ENCODE measurements at regions not wholly inside any gene's neighbourhood (a gene's known extent, or its start where the extent isn't known, plus 50 kb on each side); places are given as distances from the start of the nearest gene placed in this dataset.

- Histone ChIP-seq H3K56ac (ENCODE audit: extremely low read depth, insufficient read depth, low read length) (no peak overlapping the region), H3K36me3 (ENCODE audit: control insufficient read depth, insufficient read depth, low read length) (no peaks in the 10 kb centered on the region), H3K4me2 (ENCODE audit: low read depth, low read length) (no peak overlapping the region), H2BK5ac (ENCODE audit: low read depth, low read length, poor library complexity, severe bottlenecking) (no peak overlapping the region), H3K4me3 (ENCODE audit: insufficient read depth, low read depth, low read length) (no peak overlapping the region), H3K79me1 (ENCODE audit: low read depth in 1 of 2, low read length in 2 of 2) (no peaks in the 10 kb centered on the region), H4K91ac (ENCODE audit: insufficient read depth, low read depth, low read length) (no peak overlapping the region), H4K8ac (ENCODE audit: low read depth in 2 of 2, low read length in 2 of 2) (no peak overlapping the region), H3K4ac (ENCODE audit: low read depth, low read length) (no peak overlapping the region), H2BK15ac (ENCODE audit: low read depth, low read length) (no peak overlapping the region), H4K5ac (ENCODE audit: low read depth, low read length) (no peak overlapping the region), H3K14ac (replicated peaks; ENCODE audit: low read depth, low read length) (no peak overlapping the region), H2BK120ac (ENCODE audit: low read depth, low read length) (no peak overlapping the region), H3K9ac (ENCODE audit: low read depth, low read length) (no peak overlapping the region), H3K9me1 (ENCODE audit: insufficient read depth, low read length) (no peaks in the 10 kb centered on the region), H3K27ac (ENCODE audit: insufficient read depth, low read length) (no peak overlapping the region), H3K4me1 (ENCODE audit: control insufficient read depth, insufficient read depth, low read length) (no peaks in the 10 kb centered on the region), H3K9me3 (ENCODE audit: control insufficient read depth, insufficient read depth, low read length) (no peaks in the 10 kb centered on the region), H2AK5ac (ENCODE audit: low read depth, low read length) (no peak overlapping the region), H3K23ac (ENCODE audit: low read depth, low read length) (no peak overlapping the region), H2AK9ac (replicated peaks; ENCODE audit: low read depth, low read length, poor library complexity) (no peak overlapping the region), H3K18ac (ENCODE audit: low read depth, low read length) (no peak overlapping the region), H3K27me3 (ENCODE audit: control insufficient read depth, insufficient read depth, low read length) (no peaks in the 10 kb centered on the region), H4K20me1 (ENCODE audit: insufficient read depth, low read length) (no peaks in the 10 kb centered on the region), H2AFZ (replicated peaks; ENCODE audit: low read length, poor library complexity) (no peak overlapping the region), H2BK20ac (ENCODE audit: low read depth, low read length) (no peak overlapping the region)
- POLR2A ChIA-PET (ENCODE audit: unreplicated experiment), result no interaction called here
- ATAC-seq (ENCODE audit: low read depth), result no peak
- no peak for DNase-seq
- BruUV-seq (replicated peaks), result no TSS peak
- in situ Hi-C loops (cut with MboI; ENCODE audit: low sequenced_read_pairs) (no loop called here), dilution Hi-C loops (cut with HindIII; ENCODE audit: low sequenced_read_pairs, unreplicated experiment) (no loop called here), intact Hi-C loops (cut with micrococcal nuclease) (no loop called here)
- CTCF ChIA-PET, result interaction anchor here (0.7 kb wide), 1 partner anchor 8 kb away, joined by 3 read pairs; no protein-coding TSS in a partner anchor
- no peak for TF ChIP-seq ELK1 (IDR thresholded peaks at IDR 0.05; ENCODE audit: borderline replicate concordance, low read depth, low read length)
- no peak for TF ChIP-seq MAFK (IDR thresholded peaks at IDR 0.05; ENCODE audit: low read depth, low read length)
- no peak for TF ChIP-seq NFE2L2 (IDR thresholded peaks at IDR 0.05; ENCODE audit: low read depth, low read length)
- no peak for TF ChIP-seq USF2 (IDR thresholded peaks at IDR 0.05; ENCODE audit: low read depth, low read length)
- no peak for TF ChIP-seq MXI1 (IDR thresholded peaks at IDR 0.05; ENCODE audit: borderline replicate concordance, low read depth, low read length)
- TF ChIP-seq RCOR1 (IDR thresholded peaks at IDR 0.05; ENCODE audit: insufficient replicate concordance, low read length), result no peak
- no peak for TF ChIP-seq MAZ (IDR thresholded peaks at IDR 0.05; ENCODE audit: borderline replicate concordance, low read depth, low read length)
- TF ChIP-seq SMC3 (IDR thresholded peaks at IDR 0.05; ENCODE audit: low read depth, low read length), result no peak
- no peak for TF ChIP-seq CHD1 (IDR thresholded peaks at IDR 0.05; ENCODE audit: low read depth, low read length)
- TF ChIP-seq RFX5 (IDR thresholded peaks at IDR 0.05; ENCODE audit: low read depth, low read length), result no peak
- no peak for TF ChIP-seq RAD21 (IDR thresholded peaks at IDR 0.05; ENCODE audit: low read length)
- TF ChIP-seq CEBPB (IDR thresholded peaks at IDR 0.05; ENCODE audit: low read depth, low read length), result no peak
Observed at GRCh38 chr5:89721931-89722330, 687.6 kb downstream of the CETN3 start.
